T-helper 1 cell treated with Interleukin-12 subunit alpha and Interleukin-12 subunit beta and Interleukin-4 antibody, amounts not matched to agents 30 μg/mL and 1 μg/mL, for 36 hours (primary cell): ENCODE measurements at regions not wholly inside any gene's neighbourhood (a gene's known extent, or its start where the extent isn't known, plus 50 kb on each side); places are given as distances from the start of the nearest gene placed in this dataset.

ENCODE experiments used
- H3K27ac Mint-ChIP-seq: one replicate; pipeline ENCODE4 v1.8.0; 2021; ENCODE audit warnings: mild to moderate bottlenecking, mixed read lengths
- H3K27me3 Mint-ChIP-seq: one replicate; pipeline ENCODE4 v1.8.0; 2021; ENCODE audit warnings: low read depth, mixed read lengths
- H3K36me3 Mint-ChIP-seq: one replicate; pipeline ENCODE4 v1.8.0; 2021; ENCODE audit warnings: low read depth, mixed read lengths
- H3K4me1 Mint-ChIP-seq: one replicate; pipeline ENCODE4 v1.8.0; 2021; ENCODE audit warnings: low read depth, mixed read lengths
- H3K4me3 Mint-ChIP-seq: one replicate; pipeline ENCODE4 v1.8.0; 2021; ENCODE audit warnings: mild to moderate bottlenecking, moderate library complexity, mixed read lengths
- H3K9me3 Mint-ChIP-seq: one replicate; pipeline ENCODE4 v1.8.0; 2021; ENCODE audit warnings: mixed read lengths

GRCh38 chr5:26727916-26728315 is 310.5 kb downstream of the CDH9 start:
- no peak overlapping the region for H3K27ac Mint-ChIP-seq
- no peaks in the 10 kb centered on the region for H3K4me1 Mint-ChIP-seq
- no peak overlapping the region for H3K4me3 Mint-ChIP-seq
- peaks cover 38% of the 10 kb centered on the region for H3K9me3 Mint-ChIP-seq
- H3K36me3 Mint-ChIP-seq = no peaks in the 10 kb centered on the region
- H3K27me3 Mint-ChIP-seq = no peaks in the 10 kb centered on the region

- no peaks in the 10 kb centered on the region for H3K36me3 Mint-ChIP-seq
- H3K27me3 Mint-ChIP-seq = no peaks in the 10 kb centered on the region
- H3K4me1 Mint-ChIP-seq = no peaks in the 10 kb centered on the region
- H3K27ac Mint-ChIP-seq = no peak overlapping the region
- H3K4me3 Mint-ChIP-seq = no peak overlapping the region
- H3K9me3 Mint-ChIP-seq = peaks cover 23% of the 10 kb centered on the region
Measured at GRCh38 chr5:26719803-26720202, 318.6 kb downstream of the CDH9 start.

- no peak overlapping the region for H3K4me3 Mint-ChIP-seq
- no peaks in the 10 kb centered on the region for H3K4me1 Mint-ChIP-seq
- no peaks in the 10 kb centered on the region for H3K27me3 Mint-ChIP-seq
- peaks cover 9% of the 10 kb centered on the region for H3K9me3 Mint-ChIP-seq
- no peak overlapping the region for H3K27ac Mint-ChIP-seq
- H3K36me3 Mint-ChIP-seq = no peaks in the 10 kb centered on the region
Measured at GRCh38 chr5:26700759-26701384, 337.5 kb downstream of the CDH9 start.

GRCh38 chr5:26692952-26693351 is 345.4 kb downstream of the CDH9 start:
- Mint-ChIP-seq H3K4me3 (no peak overlapping the region), H3K4me1 (no peaks in the 10 kb centered on the region), H3K27me3 (no peaks in the 10 kb centered on the region), H3K36me3 (no peaks in the 10 kb centered on the region), H3K9me3 (peaks cover 27% of the 10 kb centered on the region), H3K27ac (no peak overlapping the region)

GRCh38 chr5:26691486-26691885 is 346.9 kb downstream of the CDH9 start:
- H3K27me3 Mint-ChIP-seq = no peaks in the 10 kb centered on the region
- no peak overlapping the region for H3K27ac Mint-ChIP-seq
- H3K36me3 Mint-ChIP-seq = no peaks in the 10 kb centered on the region
- peaks cover 27% of the 10 kb centered on the region for H3K9me3 Mint-ChIP-seq
- no peaks in the 10 kb centered on the region for H3K4me1 Mint-ChIP-seq
- no peak overlapping the region for H3K4me3 Mint-ChIP-seq

GRCh38 chr5:26690511-26690910 is 347.9 kb downstream of the CDH9 start:
- no peaks in the 10 kb centered on the region for H3K27me3 Mint-ChIP-seq
- H3K27ac Mint-ChIP-seq = no peak overlapping the region
- H3K4me1 Mint-ChIP-seq = no peaks in the 10 kb centered on the region
- no peak overlapping the region for H3K4me3 Mint-ChIP-seq
- peaks cover 25% of the 10 kb centered on the region for H3K9me3 Mint-ChIP-seq
- H3K36me3 Mint-ChIP-seq = no peaks in the 10 kb centered on the region

GRCh38 chr5:26681861-26682260 is 356.5 kb downstream of the CDH9 start:
- peaks cover 18% of the 10 kb centered on the region for H3K9me3 Mint-ChIP-seq
- H3K27ac Mint-ChIP-seq = no peak overlapping the region
- H3K4me3 Mint-ChIP-seq = no peak overlapping the region
- no peaks in the 10 kb centered on the region for H3K4me1 Mint-ChIP-seq
- no peaks in the 10 kb centered on the region for H3K36me3 Mint-ChIP-seq
- no peaks in the 10 kb centered on the region for H3K27me3 Mint-ChIP-seq

GRCh38 chr5:26674846-26675245 is 363.5 kb downstream of the CDH9 start:
- Mint-ChIP-seq H3K27ac (no peak overlapping the region), H3K36me3 (no peaks in the 10 kb centered on the region), H3K9me3 (peaks cover 8% of the 10 kb centered on the region), H3K4me1 (no peaks in the 10 kb centered on the region), H3K4me3 (no peak overlapping the region), H3K27me3 (no peaks in the 10 kb centered on the region)

GRCh38 chr5:26669523-26669922 is 368.9 kb downstream of the CDH9 start:
- H3K27me3 Mint-ChIP-seq = no peaks in the 10 kb centered on the region
- H3K36me3 Mint-ChIP-seq = no peaks in the 10 kb centered on the region
- no peak overlapping the region for H3K4me3 Mint-ChIP-seq
- H3K4me1 Mint-ChIP-seq = no peaks in the 10 kb centered on the region
- peaks cover 7% of the 10 kb centered on the region for H3K9me3 Mint-ChIP-seq
- no peak overlapping the region for H3K27ac Mint-ChIP-seq

GRCh38 chr5:26669031-26669430 is 369.4 kb downstream of the CDH9 start:
- Mint-ChIP-seq H3K36me3 (no peaks in the 10 kb centered on the region), H3K4me3 (no peak overlapping the region), H3K27me3 (no peaks in the 10 kb centered on the region), H3K4me1 (no peaks in the 10 kb centered on the region), H3K9me3 (peaks cover 7% of the 10 kb centered on the region), H3K27ac (no peak overlapping the region)

- Mint-ChIP-seq H3K36me3 (no peaks in the 10 kb centered on the region), H3K4me1 (no peaks in the 10 kb centered on the region), H3K4me3 (no peak overlapping the region), H3K27ac (no peak overlapping the region), H3K27me3 (no peaks in the 10 kb centered on the region), H3K9me3 (peaks cover 8% of the 10 kb centered on the region)
Measured at GRCh38 chr5:26666371-26666770, 372.0 kb downstream of the CDH9 start.

GRCh38 chr5:26663500-26663899 is 374.9 kb downstream of the CDH9 start:
- peaks cover 19% of the 10 kb centered on the region for H3K9me3 Mint-ChIP-seq
- H3K4me3 Mint-ChIP-seq = no peak overlapping the region
- H3K36me3 Mint-ChIP-seq = no peaks in the 10 kb centered on the region
- no peaks in the 10 kb centered on the region for H3K27me3 Mint-ChIP-seq
- H3K27ac Mint-ChIP-seq = no peak overlapping the region
- H3K4me1 Mint-ChIP-seq = no peaks in the 10 kb centered on the region

GRCh38 chr5:26662806-26663360 is 375.5 kb downstream of the CDH9 start:
- Mint-ChIP-seq H3K9me3 (peaks cover 19% of the 10 kb centered on the region), H3K4me1 (no peaks in the 10 kb centered on the region), H3K4me3 (no peak overlapping the region), H3K27ac (no peak overlapping the region), H3K36me3 (no peaks in the 10 kb centered on the region), H3K27me3 (no peaks in the 10 kb centered on the region)

- H3K27ac Mint-ChIP-seq = no peak overlapping the region
- H3K27me3 Mint-ChIP-seq = no peaks in the 10 kb centered on the region
- H3K4me1 Mint-ChIP-seq = no peaks in the 10 kb centered on the region
- no peaks in the 10 kb centered on the region for H3K36me3 Mint-ChIP-seq
- H3K4me3 Mint-ChIP-seq = no peak overlapping the region
- H3K9me3 Mint-ChIP-seq = peaks cover 30% of the 10 kb centered on the region
Measured at GRCh38 chr5:26660116-26660515, 378.3 kb downstream of the CDH9 start.

GRCh38 chr5:26649000-26649399 is 389.4 kb downstream of the CDH9 start:
- peaks cover 17% of the 10 kb centered on the region for H3K9me3 Mint-ChIP-seq

GRCh38 chr5:26647781-26648180 is 390.6 kb downstream of the CDH9 start:
- no peaks in the 10 kb centered on the region for H3K36me3 Mint-ChIP-seq
- H3K27me3 Mint-ChIP-seq = no peaks in the 10 kb centered on the region
- no peak overlapping the region for H3K4me3 Mint-ChIP-seq
- no peak overlapping the region for H3K27ac Mint-ChIP-seq
- no peaks in the 10 kb centered on the region for H3K4me1 Mint-ChIP-seq
- peaks cover 17% of the 10 kb centered on the region for H3K9me3 Mint-ChIP-seq

More at GRCh38 chr5:26649000-26649399, 389.4 kb downstream of the CDH9 start:
- Mint-ChIP-seq H3K4me1 (no peaks in the 10 kb centered on the region), H3K27me3 (no peaks in the 10 kb centered on the region), H3K36me3 (no peaks in the 10 kb centered on the region), H3K4me3 (no peak overlapping the region), H3K27ac (no peak overlapping the region)
